T-cell (primary cell): ENCODE measurements at regions not wholly inside any gene's neighbourhood (a gene's known extent, or its start where the extent isn't known, plus 50 kb on each side); places are given as distances from the start of the nearest gene placed in this dataset.

Experiments
- ATAC-seq, 4 experiments: fragments of 200-7000 bp in 3 of 4; fragments of 150-1000 bp in 1 of 4; cut with Tn5 transposase; replicated peaks in 1 of 4; 1 replicate in 3 of 4; 2 replicates in 1 of 4; pipeline ENCODE4 v1.10.0; 2021; ENCODE audit warnings: moderate library complexity in 3 of 4, mild to moderate bottlenecking in 2 of 4, moderate number of reproducible peaks in 1 of 4
- CTCF ChIA-PET, 2 donors: fragments of 300-600 bp; sonication (Branson Sonifier 250); formaldehyde crosslinking; loops; one replicate each; lab custom pipeline; 2022; ENCODE audit warnings: antibody characterized with exemption in 2 of 2; lab: Charles Lee
- POLR2A ChIA-PET, 2 donors: fragments of 300-600 bp; sonication (Branson Sonifier 250); formaldehyde crosslinking; loops; one replicate each; lab custom pipeline; 2022; ENCODE audit warnings: antibody characterized with exemption in 2 of 2; lab: Charles Lee
- DNase-seq, 35 experiments: peaks; one replicate each; pipeline versions ENCODE4 v3.0.0 to v3.0.0-alpha.2; 2013 to 2023
- H3K27ac ChIP-seq: one replicate; pipeline ENCODE4 v1.5.1; 2013; ENCODE audit warnings: low read length
- H3K27me3 ChIP-seq, 2 experiments: replicated peaks in 1 of 2; 1 replicate in 1 of 2; 2 replicates in 1 of 2; pipeline versions ENCODE4 v1.6.1 to v1.7.0; 2013; ENCODE audit warnings: low read length in 1 of 2, mixed read lengths in 1 of 2; ENCODE audit not compliant: control insufficient read depth in 2 of 2, insufficient read depth in 2 of 2; ENCODE audit errors: extremely low read depth in 1 of 2
- H3K36me3 ChIP-seq, 2 donors: 1 replicate in 1 of 2; 2 replicates in 1 of 2; pipeline versions ENCODE4 v1.6.1 to v1.7.0; 2013; ENCODE audit warnings: low read length in 1 of 2; ENCODE audit not compliant: control insufficient read depth in 2 of 2, insufficient read depth in 1 of 2; ENCODE audit errors: extremely low read depth in 1 of 2
- H3K4me1 ChIP-seq, 2 experiments: 1 replicate in 1 of 2; 2 replicates in 1 of 2; pipeline versions ENCODE4 v1.6.1 to v1.7.0; 2013; ENCODE audit warnings: low read length in 2 of 2, mixed read lengths in 1 of 2; ENCODE audit not compliant: insufficient read depth in 2 of 2, control insufficient read depth in 1 of 2; ENCODE audit errors: extremely low read depth in 1 of 2
- H3K4me3 ChIP-seq, 2 donors: 1 replicate in 1 of 2; 2 replicates in 1 of 2; pipeline versions ENCODE4 v1.5.1 to v1.7.0; 2013; ENCODE audit warnings: mild to moderate bottlenecking in 2 of 2, low read length in 1 of 2, moderate library complexity in 1 of 2; ENCODE audit not compliant: control insufficient read depth in 1 of 2; ENCODE audit errors: extremely low read depth in 1 of 2
- H3K9me3 ChIP-seq: 2 replicates; pipeline ENCODE4 v1.7.0; 2013
- H3K27ac Mint-ChIP-seq, 2 donors: one replicate each; pipeline ENCODE4 v1.8.0; 2020 to 2021; ENCODE audit warnings: mild to moderate bottlenecking in 2 of 2, mixed read lengths in 2 of 2
- H3K27me3 Mint-ChIP-seq, 2 donors: one replicate each; pipeline ENCODE4 v1.8.0; 2021 to 2022; ENCODE audit warnings: mixed read lengths in 2 of 2
- H3K36me3 Mint-ChIP-seq: one replicate; pipeline ENCODE4 v1.8.0; 2021; ENCODE audit warnings: mixed read lengths
- H3K4me1 Mint-ChIP-seq, 3 donors: one replicate each; pipeline ENCODE4 v1.8.0; 2020 to 2022; ENCODE audit warnings: mixed read lengths in 3 of 3, mild to moderate bottlenecking in 1 of 3
- H3K4me3 Mint-ChIP-seq, 3 donors: one replicate each; pipeline ENCODE4 v1.8.0; 2020 to 2022; ENCODE audit warnings: mild to moderate bottlenecking in 3 of 3, mixed read lengths in 3 of 3, moderate library complexity in 3 of 3
- H3K9me3 Mint-ChIP-seq, 3 donors: one replicate each; pipeline ENCODE4 v1.8.0; 2020 to 2022; ENCODE audit warnings: mixed read lengths in 3 of 3
- WGBS: methylation state at CpG from one replicate; pipeline ENCODE4 v1.1.5; 2013; ENCODE audit warnings: missing lambda C conversion rate; ENCODE audit not compliant: insufficient coverage; 5-methylcytosine and 5-hydroxymethylcytosine counted together

DNA sequence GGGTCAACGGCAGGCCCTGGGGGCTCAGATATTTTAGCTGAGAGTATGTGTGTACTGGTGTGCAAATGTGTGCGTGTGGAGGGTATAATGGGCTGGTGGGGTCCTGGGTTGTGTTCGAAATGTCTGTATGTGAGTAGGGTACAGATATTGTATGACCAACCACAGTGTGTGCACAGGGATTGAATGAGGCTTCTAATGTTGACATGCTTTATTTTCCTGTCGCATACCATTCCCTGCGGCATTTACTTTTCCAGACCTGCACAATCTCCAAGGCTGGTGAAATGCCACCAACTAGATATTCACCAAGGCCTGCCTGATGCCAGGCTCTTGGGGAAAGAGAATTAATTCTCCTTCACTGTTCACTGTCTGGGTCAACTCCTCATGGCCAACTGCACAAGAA is 441.4 kb upstream of the SULF2 start:
- Histone ChIP-seq H3K4me1 (no peaks in the 10 kb centered on the region), H3K9me3 (no peaks in the 10 kb centered on the region), H3K4me3 (no peak overlapping the region), H3K36me3 (no peaks in the 10 kb centered on the region), H3K27me3 (peaks cover 0 to 25% of the 10 kb centered on the region in 2 experiments), H3K27ac (no peak overlapping the region)
- peaks cover 7 to 23% of the 10 kb centered on the region in 2 donors for H3K27me3 Mint-ChIP-seq
- H3K9me3 Mint-ChIP-seq, result peaks cover 0 to 10% (median 4%) of the 10 kb centered on the region in 3 donors
- POLR2A ChIA-PET, result no interaction called here
- 86% methylated on average over 4 of the region's 5 CpGs for WGBS
- no peak overlapping the region for H3K27ac Mint-ChIP-seq
- no peak for ATAC-seq
- H3K4me3 Mint-ChIP-seq, result no peak overlapping the region
- DNase-seq, result no peak
- no peaks in the 10 kb centered on the region for H3K4me1 Mint-ChIP-seq
- H3K36me3 Mint-ChIP-seq, result no peaks in the 10 kb centered on the region
- CTCF ChIA-PET, result no interaction called here

DNA sequence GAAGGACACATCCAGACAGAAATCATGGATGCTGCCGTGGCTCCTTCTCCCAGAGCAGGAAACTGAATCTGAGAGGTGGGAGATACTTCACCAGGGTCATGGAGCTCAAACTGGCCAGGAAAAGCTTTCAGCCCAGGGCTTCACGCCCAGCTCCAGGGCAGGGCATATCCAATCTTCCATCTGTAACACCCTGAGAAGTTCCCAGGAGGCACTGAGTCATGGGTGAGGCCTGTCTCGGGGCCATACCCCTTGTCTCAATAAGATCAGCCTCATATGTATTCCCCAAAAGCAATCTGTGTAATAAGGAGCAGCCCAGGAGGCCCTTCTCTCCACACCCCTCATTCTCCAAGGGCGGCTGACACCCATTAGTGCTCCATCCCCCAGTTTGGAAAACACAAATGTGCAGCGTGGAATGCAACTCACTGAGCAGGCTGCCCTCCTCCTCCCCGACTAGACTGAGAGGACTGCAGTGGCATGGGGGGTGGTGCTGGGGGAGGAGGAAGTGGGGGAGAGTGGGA is 439.3 kb upstream of the SULF2 start:
- no peaks in the 10 kb centered on the region for H3K4me1 ChIP-seq
- no peak overlapping the region for H3K4me3 ChIP-seq
- H3K36me3 ChIP-seq, result no peaks in the 10 kb centered on the region
- CTCF ChIA-PET, result no interaction called here
- POLR2A ChIA-PET, result no interaction called here
- peaks cover 7 to 20% of the 10 kb centered on the region in 2 donors for H3K27me3 Mint-ChIP-seq
- H3K4me1 Mint-ChIP-seq, result no peaks in the 10 kb centered on the region
- no peak overlapping the region for H3K4me3 Mint-ChIP-seq
- ATAC-seq (no peak), DNase-seq (no peak)
- WGBS, result 76% methylated on average over 3 of the region's 6 CpGs
- H3K27me3 ChIP-seq, result peaks cover 0 to 12% of the 10 kb centered on the region in 2 experiments
- no peaks in the 10 kb centered on the region for H3K36me3 Mint-ChIP-seq
- H3K27ac Mint-ChIP-seq, result no peak overlapping the region
- H3K9me3 ChIP-seq, result no peaks in the 10 kb centered on the region
- no peak overlapping the region for H3K27ac ChIP-seq
- H3K9me3 Mint-ChIP-seq, result peaks cover 0 to 1% (median 0%) of the 10 kb centered on the region in 3 donors

DNA sequence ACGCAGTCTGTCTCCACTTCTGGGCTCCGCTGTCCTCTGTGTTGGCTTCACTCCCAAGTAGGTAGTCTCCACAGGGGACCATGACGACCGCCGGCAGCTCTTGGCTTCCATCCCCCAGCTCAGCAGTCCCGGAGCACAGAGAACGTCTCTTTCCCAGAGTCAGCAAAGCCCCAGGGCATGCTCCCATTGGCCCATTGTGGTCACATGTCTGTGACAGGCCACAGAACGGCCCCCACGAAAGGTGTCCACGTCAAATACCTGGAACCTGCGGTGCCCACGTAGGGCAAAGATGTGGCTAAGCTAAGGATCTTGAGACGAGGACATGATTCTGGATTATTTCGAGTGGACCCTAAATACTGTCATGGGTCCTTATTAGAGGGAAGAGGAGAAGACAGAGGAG is 438.4 kb upstream of the SULF2 start:
- no peaks in the 10 kb centered on the region for H3K36me3 Mint-ChIP-seq
- peaks cover 0 to 12% of the 10 kb centered on the region in 2 experiments for H3K27me3 ChIP-seq
- H3K4me1 Mint-ChIP-seq, result no peaks in the 10 kb centered on the region
- ATAC-seq, result no peak
- DNase-seq, result no peak
- no peaks in the 10 kb centered on the region for H3K4me1 ChIP-seq
- no peak overlapping the region for H3K4me3 ChIP-seq
- WGBS, result 87% methylated on average over 13 of the region's 14 CpGs
- H3K27ac ChIP-seq, result no peak overlapping the region
- H3K9me3 Mint-ChIP-seq, result no peaks in the 10 kb centered on the region
- no peak overlapping the region for H3K4me3 Mint-ChIP-seq
- H3K27me3 Mint-ChIP-seq, result peaks cover 11 to 24% of the 10 kb centered on the region in 2 donors
- ChIA-PET POLR2A (no interaction called here), CTCF (no interaction called here)
- no peak overlapping the region for H3K27ac Mint-ChIP-seq
- H3K9me3 ChIP-seq, result no peaks in the 10 kb centered on the region
- no peaks in the 10 kb centered on the region for H3K36me3 ChIP-seq

DNA sequence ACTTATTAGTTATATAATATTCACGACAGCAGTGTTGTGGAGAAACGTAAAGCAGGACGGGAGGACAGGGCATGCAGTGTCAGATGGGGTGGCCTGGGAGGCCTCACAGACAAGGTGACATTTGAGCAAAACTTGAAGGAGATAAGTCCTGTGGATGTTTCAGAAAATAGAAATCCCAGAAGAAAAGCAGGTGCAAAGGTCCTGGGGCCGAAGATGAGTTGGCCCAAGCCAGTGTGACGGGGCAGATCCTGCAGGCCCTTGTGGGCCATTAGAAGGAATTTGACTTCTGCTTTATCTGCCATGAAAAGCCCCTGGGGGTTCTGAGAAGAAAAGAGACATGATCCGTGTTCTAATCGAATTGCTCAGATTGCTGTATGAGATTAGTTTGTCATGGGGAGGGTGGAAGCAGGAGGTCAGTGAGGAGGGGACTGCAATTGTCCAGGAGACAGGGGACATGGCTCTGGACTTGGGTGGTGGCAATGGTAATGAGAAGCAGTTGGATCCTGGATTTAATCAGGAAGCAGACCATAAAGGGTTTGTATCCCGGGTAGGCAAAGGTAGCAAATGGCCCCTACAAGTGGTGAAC is 437.4 kb upstream of the SULF2 start:
- POLR2A ChIA-PET, result no interaction called here
- H3K9me3 Mint-ChIP-seq, result no peaks in the 10 kb centered on the region

DNA sequence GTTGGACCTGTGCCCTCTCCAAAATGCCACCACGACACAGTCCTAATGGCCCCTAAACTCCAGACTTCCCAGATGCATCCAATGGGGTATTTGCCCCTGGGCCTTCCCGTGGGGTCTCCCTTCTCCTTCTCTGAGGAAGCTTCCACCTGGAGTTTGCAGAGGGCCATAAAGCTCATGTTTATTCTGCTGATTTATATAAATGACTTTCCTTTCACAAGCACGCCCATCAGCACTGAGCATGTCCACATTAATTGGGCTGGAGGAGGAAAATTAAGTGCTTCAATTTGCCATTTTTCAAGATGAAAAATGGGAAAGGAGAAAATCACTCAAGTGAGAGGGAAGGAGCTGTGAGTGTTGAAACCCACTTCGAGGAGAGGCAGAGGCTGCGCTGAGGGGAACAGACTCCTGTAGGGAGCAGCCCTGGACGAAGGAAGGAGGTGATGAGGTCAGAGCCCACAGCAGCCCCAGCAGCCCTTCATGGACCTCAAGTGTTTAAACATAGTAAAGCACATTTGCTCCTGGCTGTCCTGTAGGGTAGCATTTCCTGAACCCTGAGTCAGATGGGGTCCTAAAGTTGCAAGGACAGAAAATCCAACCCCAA is 434.9 kb upstream of the SULF2 start:
- H3K9me3 Mint-ChIP-seq, result no peaks in the 10 kb centered on the region
- DNase-seq (no peak), ATAC-seq (no peak)
- H3K27ac Mint-ChIP-seq, result no peak overlapping the region
- no peak overlapping the region for H3K4me3 Mint-ChIP-seq
- ChIA-PET CTCF (no interaction called here), POLR2A (no interaction called here)
- no peaks in the 10 kb centered on the region for H3K4me1 ChIP-seq
- H3K27me3 ChIP-seq, result peaks cover 0 to 15% of the 10 kb centered on the region in 2 experiments
- no peaks in the 10 kb centered on the region for H3K36me3 ChIP-seq
- no peak overlapping the region for H3K4me3 ChIP-seq
- no peaks in the 10 kb centered on the region for H3K9me3 ChIP-seq
- no peak overlapping the region for H3K27ac ChIP-seq
- 43% methylated on average over 1 of the region's 6 CpGs for WGBS
- peaks cover 12 to 21% of the 10 kb centered on the region in 2 donors for H3K27me3 Mint-ChIP-seq
- H3K36me3 Mint-ChIP-seq, result no peaks in the 10 kb centered on the region
- no peaks in the 10 kb centered on the region for H3K4me1 Mint-ChIP-seq

More for the DNA sequence above, 437.4 kb upstream of the SULF2 start:
- H3K27ac ChIP-seq, result no peak overlapping the region
- Mint-ChIP-seq H3K4me3 (no peak overlapping the region), H3K27me3 (peaks cover 11 to 29% of the 10 kb centered on the region in 2 donors), H3K4me1 (no peaks in the 10 kb centered on the region), H3K27ac (no peak overlapping the region), H3K36me3 (no peaks in the 10 kb centered on the region)
- CTCF ChIA-PET, result no interaction called here
- no peaks in the 10 kb centered on the region for H3K9me3 ChIP-seq
- no peaks in the 10 kb centered on the region for H3K36me3 ChIP-seq
- H3K27me3 ChIP-seq, result peaks cover 0 to 12% of the 10 kb centered on the region in 2 experiments
- DNase-seq (no peak), ATAC-seq (no peak)
- 84% methylated on average over 7 of the region's 8 CpGs for WGBS
- H3K4me3 ChIP-seq, result no peak overlapping the region
- no peaks in the 10 kb centered on the region for H3K4me1 ChIP-seq

DNA sequence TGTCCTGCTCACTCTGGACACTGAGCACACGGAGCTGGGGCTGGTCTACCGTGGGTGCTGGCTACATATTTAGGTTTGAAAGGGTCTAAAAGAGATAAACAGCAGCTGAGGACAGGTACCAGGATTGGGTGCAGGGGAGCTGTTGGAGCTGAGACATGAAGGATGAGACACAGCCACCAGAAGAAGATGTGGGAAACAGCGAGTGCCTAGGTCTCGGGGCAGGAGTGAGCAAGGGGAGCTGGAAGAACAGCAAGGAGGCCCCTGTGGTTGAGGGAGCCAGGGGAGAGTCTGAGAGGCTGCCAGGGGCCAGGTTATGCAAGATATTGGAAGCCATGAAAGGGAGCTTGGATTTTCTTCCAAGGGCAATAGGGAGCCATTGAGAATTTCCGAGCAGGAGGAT is 434.0 kb upstream of the SULF2 start:
- peaks cover 0 to 12% of the 10 kb centered on the region in 2 experiments for H3K27me3 ChIP-seq
- Mint-ChIP-seq H3K27ac (no peak overlapping the region), H3K27me3 (peaks cover 14 to 27% of the 10 kb centered on the region in 2 donors), H3K36me3 (no peaks in the 10 kb centered on the region), H3K4me1 (no peaks in the 10 kb centered on the region), H3K4me3 (no peak overlapping the region), H3K9me3 (no peaks in the 10 kb centered on the region)
- ChIA-PET POLR2A (no interaction called here), CTCF (no interaction called here)
- DNase-seq, result no peak
- H3K36me3 ChIP-seq, result no peaks in the 10 kb centered on the region
- H3K27ac ChIP-seq, result no peak overlapping the region
- ATAC-seq, result no peak
- no peaks in the 10 kb centered on the region for H3K4me1 ChIP-seq
- WGBS, result 78% methylated on average over 5 of the region's 5 CpGs
- no peak overlapping the region for H3K4me3 ChIP-seq
- no peaks in the 10 kb centered on the region for H3K9me3 ChIP-seq
